Astrocyte (in vitro differentiated cells and primary cell): ENCODE measurements at regions not wholly inside any gene's neighbourhood (a gene's known extent, or its start where the extent isn't known, plus 50 kb on each side); places are given as distances from the start of the nearest gene placed in this dataset.

ENCODE experiments used
- DNase-seq: peaks from one replicate; pipeline ENCODE4 v3.0.0-alpha.2; 2010; ENCODE audit warnings: low read depth
- FAIRE-seq: peaks from 2 replicates; lab custom pipeline; 2011; peaks lifted over from hg19 to GRCh38; lab: Jason Lieb, UNC
- H2AFZ ChIP-seq: 2 replicates; pipeline ENCODE4 v1.6.0; 2012; ENCODE audit warnings: low read depth, low read length, inconsistent platforms
- H3K27ac ChIP-seq: 2 replicates; pipeline ENCODE4 v1.5.1; 2011; ENCODE audit warnings: low read depth, low read length, inconsistent platforms
- H3K27me3 ChIP-seq: 2 replicates; pipeline ENCODE4 v1.6.0; 2011; ENCODE audit warnings: low read length, inconsistent platforms; ENCODE audit not compliant: insufficient read depth
- H3K36me3 ChIP-seq: 2 replicates; pipeline ENCODE4 v1.5.1; 2011; ENCODE audit warnings: low read length, inconsistent platforms; ENCODE audit not compliant: insufficient read depth
- H3K4me1 ChIP-seq: 2 replicates; pipeline ENCODE4 v1.5.1; 2011; ENCODE audit warnings: low read length, inconsistent platforms; ENCODE audit not compliant: insufficient read depth
- H3K4me2 ChIP-seq: 2 replicates; pipeline ENCODE4 v1.6.0; 2012; ENCODE audit warnings: low read length, inconsistent platforms
- H3K4me3 ChIP-seq: 2 replicates; pipeline ENCODE4 v1.5.1; 2011; ENCODE audit warnings: low read depth, mild to moderate bottlenecking, low read length, inconsistent platforms; ENCODE audit not compliant: insufficient read depth
- H3K79me2 ChIP-seq: 2 replicates; pipeline ENCODE4 v1.6.0; 2012; ENCODE audit warnings: mild to moderate bottlenecking, low read length, inconsistent platforms; ENCODE audit not compliant: insufficient read depth
- H3K9ac ChIP-seq: 2 replicates; pipeline ENCODE4 v1.6.0; 2012; ENCODE audit warnings: mild to moderate bottlenecking, low read length, inconsistent platforms
- H3K9me3 ChIP-seq: 2 replicates; pipeline ENCODE4 v1.5.1; 2012; ENCODE audit warnings: low read depth, mild to moderate bottlenecking, low read length, inconsistent platforms; ENCODE audit not compliant: insufficient read depth
- H4K20me1 ChIP-seq: 2 replicates; pipeline ENCODE4 v1.6.0; 2012; ENCODE audit warnings: low read length, inconsistent platforms; ENCODE audit not compliant: insufficient read depth
- H3K27ac Mint-ChIP-seq: one replicate; pipeline ENCODE4 v1.8.0; 2021; ENCODE audit warnings: mild to moderate bottlenecking, mixed read lengths; ENCODE audit not compliant: unreplicated experiment
- H3K27me3 Mint-ChIP-seq: one replicate; pipeline ENCODE4 v1.8.0; 2021; ENCODE audit warnings: low read depth, mixed read lengths; ENCODE audit not compliant: unreplicated experiment
- H3K36me3 Mint-ChIP-seq: one replicate; pipeline ENCODE4 v1.8.0; 2021; ENCODE audit warnings: low read depth, mixed read lengths; ENCODE audit not compliant: unreplicated experiment
- H3K4me1 Mint-ChIP-seq: one replicate; pipeline ENCODE4 v1.8.0; 2021; ENCODE audit warnings: low read depth, mixed read lengths; ENCODE audit not compliant: unreplicated experiment
- H3K4me3 Mint-ChIP-seq: one replicate; pipeline ENCODE4 v1.8.0; 2021; ENCODE audit warnings: mild to moderate bottlenecking, moderate library complexity, mixed read lengths; ENCODE audit not compliant: unreplicated experiment
- H3K9me3 Mint-ChIP-seq: one replicate; pipeline ENCODE4 v1.8.0; 2021; ENCODE audit warnings: mild to moderate bottlenecking, mixed read lengths; ENCODE audit not compliant: unreplicated experiment
- CTCF ChIP-seq: IDR thresholded peaks from 2 replicates; pipeline ENCODE4 v1.5.1; 2011; ENCODE audit warnings: low read depth, mild to moderate bottlenecking, inconsistent platforms, low read length, moderate library complexity; ENCODE audit not compliant: insufficient read depth
- EZH2 ChIP-seq: IDR thresholded peaks from 2 replicates; pipeline ENCODE4 v1.6.1; 2012; ENCODE audit warnings: mild to moderate bottlenecking, low read length, inconsistent platforms; ENCODE audit not compliant: insufficient read depth

DNA sequence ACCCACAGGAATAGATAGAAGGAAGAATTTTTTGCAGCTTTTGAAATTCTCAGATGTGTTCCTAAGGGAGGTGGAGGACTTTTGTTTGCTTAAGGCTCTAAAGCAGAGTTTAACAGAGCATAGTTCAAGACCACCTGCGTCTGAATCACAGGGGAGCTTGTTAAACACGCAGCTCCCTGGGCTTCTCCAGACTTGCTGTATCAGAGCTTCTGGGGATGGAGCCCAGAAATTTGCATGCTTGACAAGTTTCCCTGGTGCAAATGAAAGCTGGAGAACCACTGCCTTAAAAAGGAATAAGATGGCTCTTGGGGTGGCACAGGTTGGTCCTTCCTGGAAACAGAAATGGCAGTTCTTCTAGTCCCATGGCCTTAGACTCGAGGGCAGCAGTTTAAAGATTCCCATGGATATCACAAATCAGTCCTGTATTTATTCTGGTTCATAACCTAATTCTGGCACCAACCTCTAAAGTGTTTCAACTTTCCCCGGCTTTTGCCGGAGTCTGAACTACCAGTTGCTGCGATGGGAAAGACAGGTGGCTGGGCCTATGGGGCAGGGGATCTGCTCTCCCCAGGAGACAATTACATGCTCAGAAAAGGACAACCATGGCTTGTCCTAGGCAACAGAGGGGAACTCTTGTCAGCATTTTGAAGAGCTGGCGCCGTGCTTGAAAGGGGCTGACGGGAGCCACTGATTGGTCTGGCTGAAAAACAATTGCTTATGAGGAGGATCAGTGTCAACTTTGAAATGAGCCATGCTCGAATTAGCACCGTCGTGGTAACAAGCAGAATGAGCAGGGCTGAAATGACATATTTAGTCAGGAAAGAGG is 599.6 kb downstream of the CCDC171 start:
- peaks cover 8% of the 10 kb centered on the region for H3K4me1 Mint-ChIP-seq
- Histone ChIP-seq H3K27me3 (no peaks in the 10 kb centered on the region), H2AFZ (no peak overlapping the region), H3K79me2 (no peaks in the 10 kb centered on the region), H3K9me3 (no peaks in the 10 kb centered on the region), H3K9ac (no peak overlapping the region), H3K4me2 (no peak overlapping the region), H3K36me3 (no peaks in the 10 kb centered on the region), H3K27ac (no peak overlapping the region), H3K4me3 (no peak overlapping the region), H4K20me1 (no peaks in the 10 kb centered on the region), H3K4me1 (peaks cover 6% of the 10 kb centered on the region)
- FAIRE-seq (no peak), DNase-seq (peak; percentile 57)
- TF ChIP-seq EZH2 (no peak), CTCF (no peak)
- no peaks in the 10 kb centered on the region for H3K27me3 Mint-ChIP-seq
- no peak overlapping the region for H3K27ac Mint-ChIP-seq
- H3K36me3 Mint-ChIP-seq: no peaks in the 10 kb centered on the region
- H3K9me3 Mint-ChIP-seq: no peaks in the 10 kb centered on the region
- no peak overlapping the region for H3K4me3 Mint-ChIP-seq

- no peak overlapping the region for H3K4me3 Mint-ChIP-seq
- H3K36me3 Mint-ChIP-seq: no peaks in the 10 kb centered on the region
- no peaks in the 10 kb centered on the region for H3K9me3 Mint-ChIP-seq
- FAIRE-seq: no peak
- H3K4me1 Mint-ChIP-seq: peaks cover 8% of the 10 kb centered on the region
- H3K9ac ChIP-seq: no peak overlapping the region
- no peaks in the 10 kb centered on the region for H3K27me3 Mint-ChIP-seq
- no peaks in the 10 kb centered on the region for H3K27me3 ChIP-seq
- H3K4me2 ChIP-seq: no peak overlapping the region
- no peaks in the 10 kb centered on the region for H3K79me2 ChIP-seq
- no peaks in the 10 kb centered on the region for H4K20me1 ChIP-seq
- no peak overlapping the region for H3K27ac ChIP-seq
- H3K9me3 ChIP-seq: no peaks in the 10 kb centered on the region
- no peak for DNase-seq
- no peak overlapping the region for H3K4me3 ChIP-seq
- H3K36me3 ChIP-seq: no peaks in the 10 kb centered on the region
- no peak overlapping the region for H3K27ac Mint-ChIP-seq
- no peak for TF ChIP-seq EZH2
- TF ChIP-seq CTCF: no peak
- peaks cover 6% of the 10 kb centered on the region for H3K4me1 ChIP-seq
- H2AFZ ChIP-seq: no peak overlapping the region
Measured at GRCh38 chr9:16153221-16153620, 600.4 kb downstream of the CCDC171 start.

- Mint-ChIP-seq H3K27me3 (no peaks in the 10 kb centered on the region), H3K36me3 (no peaks in the 10 kb centered on the region), H3K4me1 (peaks cover 8% of the 10 kb centered on the region), H3K9me3 (no peaks in the 10 kb centered on the region), H3K27ac (no peak overlapping the region), H3K4me3 (no peak overlapping the region)
- Histone ChIP-seq H2AFZ (no peak overlapping the region), H3K4me1 (peaks cover 6% of the 10 kb centered on the region), H3K27ac (no peak overlapping the region), H3K4me2 (no peak overlapping the region), H3K4me3 (no peak overlapping the region), H3K79me2 (no peaks in the 10 kb centered on the region), H4K20me1 (no peaks in the 10 kb centered on the region), H3K27me3 (no peaks in the 10 kb centered on the region), H3K36me3 (no peaks in the 10 kb centered on the region), H3K9me3 (no peaks in the 10 kb centered on the region), H3K9ac (no peak overlapping the region)
- TF ChIP-seq EZH2: no peak
- no peak for TF ChIP-seq CTCF
- DNase-seq (no peak), FAIRE-seq (no peak)
Measured at GRCh38 chr9:16153741-16154140, 600.9 kb downstream of the CCDC171 start.
